ENCODE measurements at regions not wholly inside any gene's neighbourhood (a gene's known extent, or its start where the extent isn't known, plus 50 kb on each side); places are given as distances from the start of the nearest gene placed in this dataset.

GRCh38 chr4:108331905-108332632, 163.3 kb upstream of the LEF1 start:
- no peak for DNase-seq (ENCODE audit: low spot score)

DNA sequence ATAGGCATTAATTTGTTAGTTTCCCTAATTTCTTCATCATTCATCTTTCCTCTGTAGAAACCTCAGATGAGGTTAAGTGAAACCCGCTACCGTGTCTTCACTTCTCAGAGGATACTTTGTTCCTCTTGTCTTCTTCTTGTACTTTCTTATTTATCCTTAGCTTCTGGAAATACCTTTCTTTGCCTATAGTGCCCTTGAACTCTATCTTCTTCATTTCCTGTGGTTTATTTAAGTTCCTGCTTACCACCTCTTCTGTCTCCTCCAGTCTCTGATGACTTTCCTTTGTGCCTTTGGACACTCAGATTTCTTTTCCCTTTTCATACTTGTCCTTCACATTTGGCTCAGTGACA, 159.6 kb upstream of the LEF1 start:
- DNase-seq (ENCODE audit: low spot score): no peak

GRCh38 chr4:108327642-108328382, 159.1 kb upstream of the LEF1 start:
- DNase-seq (ENCODE audit: low spot score): no peak

DNA sequence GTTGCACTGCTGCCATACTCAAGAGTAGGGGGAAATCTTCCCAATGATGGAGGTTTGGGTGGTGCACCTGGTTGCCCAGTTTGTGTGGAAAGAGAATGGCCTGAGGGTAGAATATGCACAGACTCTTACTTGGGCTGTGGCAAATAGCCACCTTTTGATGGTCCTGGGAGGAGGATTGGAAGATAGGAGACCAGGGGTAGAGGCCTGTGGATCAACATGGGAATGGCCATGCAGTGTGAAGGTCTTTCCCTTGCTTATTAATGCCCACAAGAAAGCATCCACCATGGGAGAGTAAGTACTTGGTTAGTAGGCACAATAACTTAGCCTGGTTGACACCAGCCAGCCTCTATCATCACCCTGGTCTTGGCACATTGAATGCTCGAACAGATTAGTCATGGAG, 156.8 kb upstream of the LEF1 start:
- DNase-seq (ENCODE audit: low spot score): no peak

GRCh38 chr4:108324450-108324849, 155.7 kb upstream of the LEF1 start:
- DNase-seq (ENCODE audit: low spot score): no peak

GRCh38 chr4:108322497-108322896, 153.8 kb upstream of the LEF1 start:
- DNase-seq (ENCODE audit: low spot score): no peak

GRCh38 chr4:108320061-108320460, 151.3 kb upstream of the LEF1 start:
- DNase-seq (ENCODE audit: low spot score): no peak

GRCh38 chr4:108317377-108317776, 148.6 kb upstream of the LEF1 start:
- no peak for DNase-seq (ENCODE audit: low spot score)

DNA sequence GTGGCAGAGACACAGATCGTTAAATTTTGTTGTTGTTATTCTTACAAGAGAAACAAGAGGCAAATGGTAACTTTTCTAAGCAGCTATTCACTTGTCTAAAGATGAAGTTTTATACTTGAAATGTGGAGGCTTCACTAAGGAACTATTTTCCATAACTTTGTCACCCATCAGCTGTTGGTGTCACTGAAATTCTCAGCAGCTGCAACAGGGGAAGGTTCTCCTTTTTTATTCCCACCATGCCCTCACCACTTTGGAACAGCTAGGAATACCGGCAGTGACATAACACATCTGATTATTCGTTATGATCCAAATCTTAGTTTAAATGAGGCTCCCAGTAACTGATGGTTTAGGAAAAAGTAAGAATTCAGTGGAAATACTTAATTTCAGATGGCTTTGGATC, 147.0 kb upstream of the LEF1 start:
- no peak for DNase-seq (ENCODE audit: low spot score)

- no peak for DNase-seq (ENCODE audit: low spot score)
These were observed 146.3 kb upstream of the LEF1 start for GRCh38 chr4:108314900-108315589.

- no peak for DNase-seq (ENCODE audit: low spot score)
These were observed 145.0 kb upstream of the LEF1 start for GRCh38 chr4:108313546-108314339.

GRCh38 chr4:108311313-108311712, 142.6 kb upstream of the LEF1 start:
- no peak for DNase-seq (ENCODE audit: low spot score)

GRCh38 chr4:108303488-108304177, 134.9 kb upstream of the LEF1 start:
- no peak for DNase-seq (ENCODE audit: low spot score)

- DNase-seq (ENCODE audit: low spot score): no peak
These were observed 133.0 kb upstream of the LEF1 start for GRCh38 chr4:108301545-108302251.

- no peak for DNase-seq (ENCODE audit: low spot score)
These were observed 128.9 kb upstream of the LEF1 start for GRCh38 chr4:108297605-108298004.

- DNase-seq (ENCODE audit: low spot score): no peak
These were observed 123.5 kb upstream of the LEF1 start for GRCh38 chr4:108292229-108292628.

- DNase-seq (ENCODE audit: low spot score): no peak
These were observed 122.4 kb upstream of the LEF1 start for GRCh38 chr4:108291137-108291536.

DNA sequence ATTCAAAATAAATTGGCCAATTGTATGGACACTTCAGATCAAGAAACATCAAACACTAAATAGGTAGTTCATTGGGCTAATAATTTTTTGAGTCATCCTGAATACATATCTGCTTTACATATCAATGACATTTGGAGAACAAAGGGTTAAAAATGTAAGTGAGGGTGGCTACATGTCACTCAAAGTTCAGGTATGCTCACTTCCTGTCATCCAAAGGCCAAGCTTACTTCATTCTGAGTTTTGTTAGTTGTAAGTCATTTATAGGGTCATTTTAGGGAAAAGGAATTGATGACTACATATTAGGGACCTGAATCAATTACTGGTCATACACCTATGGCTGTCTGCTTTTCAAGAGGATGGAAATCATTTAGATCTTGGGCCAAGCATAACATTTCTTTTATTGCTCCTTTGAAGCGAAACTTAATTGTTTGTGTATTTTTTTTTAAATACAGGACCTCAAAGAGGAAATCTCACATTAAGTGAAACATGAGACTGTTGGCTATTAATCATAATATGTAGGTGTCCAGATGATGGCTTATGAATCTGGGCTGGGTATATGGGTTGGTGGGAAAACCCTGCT, 119.2 kb upstream of the LEF1 start:
- no peak for DNase-seq (ENCODE audit: low spot score)

DNA sequence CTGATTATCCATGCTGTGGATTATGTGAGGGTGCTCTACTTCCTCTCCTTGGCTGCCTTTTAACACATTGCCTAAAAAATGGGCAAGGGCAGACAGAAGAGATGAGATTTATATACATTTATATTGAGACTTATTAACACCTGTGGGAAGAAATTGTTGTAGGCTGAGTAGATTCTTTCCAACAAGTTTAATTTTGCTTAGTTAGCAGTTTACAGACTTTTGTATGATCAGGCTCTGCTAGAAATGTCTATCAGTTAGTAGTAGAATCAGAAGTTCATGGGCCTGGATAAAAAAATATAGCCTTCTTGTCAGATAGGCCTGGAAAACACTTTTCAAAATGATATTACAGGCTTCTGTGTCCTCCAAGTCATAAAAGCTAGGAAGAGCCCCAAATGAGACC, 111.3 kb upstream of the LEF1 start:
- no peak for DNase-seq (ENCODE audit: low spot score)

GRCh38 chr4:108276690-108277089, 108.0 kb upstream of the LEF1 start:
- no peak for DNase-seq (ENCODE audit: low spot score)

DNA sequence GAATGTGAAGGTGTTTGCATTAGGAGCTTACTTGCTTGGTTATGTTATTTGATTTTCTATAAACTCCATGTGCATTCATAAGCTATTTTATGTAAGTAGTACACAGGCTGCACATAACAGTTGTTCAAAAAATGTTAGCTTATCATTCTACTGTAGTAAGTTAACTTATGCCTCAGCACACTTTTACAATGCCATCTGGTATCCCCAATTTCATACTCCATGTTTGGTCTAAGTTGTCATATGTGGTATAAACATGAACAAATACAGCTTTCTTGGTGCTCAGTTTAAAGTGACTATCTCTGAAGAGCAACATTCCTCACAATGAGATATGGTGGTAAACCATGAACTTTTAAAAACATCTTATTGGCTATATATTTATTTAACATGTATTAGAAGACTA, 104.3 kb upstream of the LEF1 start:
- no peak for DNase-seq (ENCODE audit: low spot score)

Measured in hepatic stellate cell (primary cell).